ENCODE measurements at regions not wholly inside any gene's neighbourhood (a gene's known extent, or its start where the extent isn't known, plus 50 kb on each side); places are given as distances from the start of the nearest gene placed in this dataset.

DNA sequence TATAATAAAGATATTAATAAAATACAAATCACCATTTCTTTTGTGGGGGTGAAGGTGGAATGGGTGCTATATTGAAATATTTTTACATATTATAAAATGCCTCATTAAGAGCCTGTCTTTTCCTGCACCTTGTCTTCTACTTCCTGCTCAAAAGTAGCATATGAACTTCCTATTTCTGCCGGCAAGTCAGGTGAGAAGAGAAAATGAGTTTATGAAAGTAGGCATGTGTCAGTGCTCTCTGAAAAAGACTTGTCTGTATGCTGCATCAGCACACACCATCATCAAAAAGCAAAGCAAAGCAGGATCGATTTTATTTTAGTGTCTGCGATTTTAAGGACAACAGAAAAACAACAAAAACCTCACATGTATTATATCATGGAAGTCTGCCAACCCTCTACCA is 114.2 kb downstream of the RAP2A start:
- Histone ChIP-seq H3K27ac (no peak overlapping the region), H3K36me3 (no peaks in the 10 kb centered on the region), H3K4me3 (no peak overlapping the region), H3K4me1 (ENCODE audit: insufficient read depth) (no peaks in the 10 kb centered on the region), H3K27me3 (no peaks in the 10 kb centered on the region), H3K9me3 (no peaks in the 10 kb centered on the region)
- DNase-seq, result no peak
- TF ChIP-seq POLR2A (IDR thresholded peaks at IDR 0.05) (no peak), EP300 (IDR thresholded peaks at IDR 0.05) (no peak)
- TF ChIP-seq, protein P1, sequence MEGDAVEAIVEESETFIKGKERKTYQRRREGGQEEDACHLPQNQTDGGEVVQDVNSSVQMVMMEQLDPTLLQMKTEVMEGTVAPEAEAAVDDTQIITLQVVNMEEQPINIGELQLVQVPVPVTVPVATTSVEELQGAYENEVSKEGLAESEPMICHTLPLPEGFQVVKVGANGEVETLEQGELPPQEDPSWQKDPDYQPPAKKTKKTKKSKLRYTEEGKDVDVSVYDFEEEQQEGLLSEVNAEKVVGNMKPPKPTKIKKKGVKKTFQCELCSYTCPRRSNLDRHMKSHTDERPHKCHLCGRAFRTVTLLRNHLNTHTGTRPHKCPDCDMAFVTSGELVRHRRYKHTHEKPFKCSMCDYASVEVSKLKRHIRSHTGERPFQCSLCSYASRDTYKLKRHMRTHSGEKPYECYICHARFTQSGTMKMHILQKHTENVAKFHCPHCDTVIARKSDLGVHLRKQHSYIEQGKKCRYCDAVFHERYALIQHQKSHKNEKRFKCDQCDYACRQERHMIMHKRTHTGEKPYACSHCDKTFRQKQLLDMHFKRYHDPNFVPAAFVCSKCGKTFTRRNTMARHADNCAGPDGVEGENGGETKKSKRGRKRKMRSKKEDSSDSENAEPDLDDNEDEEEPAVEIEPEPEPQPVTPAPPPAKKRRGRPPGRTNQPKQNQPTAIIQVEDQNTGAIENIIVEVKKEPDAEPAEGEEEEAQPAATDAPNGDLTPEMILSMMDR (IDR thresholded peaks at IDR 0.05), result no peak
- 7 to 17% (median 15%) methylated on average over 3 of the region's 3 CpGs for WGBS, 3 donors
- intact Hi-C loops (cut with DNase I), result no loop called here

DNA sequence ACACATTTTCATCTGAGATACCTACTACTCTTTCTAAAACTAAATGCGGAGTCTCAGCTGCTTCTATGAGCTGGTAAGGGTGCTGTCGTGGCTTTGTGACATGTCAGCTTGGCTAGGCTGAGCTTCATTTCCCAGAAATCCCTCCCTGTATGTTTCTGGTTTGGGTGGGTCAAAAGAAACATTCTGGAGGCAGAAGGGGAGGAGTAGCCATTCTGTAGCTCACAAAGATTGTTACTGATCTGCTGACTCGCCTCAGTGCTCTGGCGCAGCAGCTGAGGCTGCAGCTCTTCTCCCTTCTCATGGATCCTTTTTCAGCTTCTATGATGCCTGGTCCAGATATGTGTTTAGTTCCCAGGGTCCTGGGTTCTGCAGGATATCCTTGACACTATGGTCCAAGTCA is 114.7 kb downstream of the RAP2A start:
- Histone ChIP-seq H3K4me3 (no peak overlapping the region), H3K9me3 (no peaks in the 10 kb centered on the region), H3K27ac (no peak overlapping the region), H3K4me1 (ENCODE audit: insufficient read depth) (no peaks in the 10 kb centered on the region), H3K36me3 (no peaks in the 10 kb centered on the region), H3K27me3 (no peaks in the 10 kb centered on the region)
- intact Hi-C loops (cut with DNase I), result no loop called here
- WGBS, 3 donors, result 55 to 57% (median 56%) methylated on average over 4 of the region's 4 CpGs
- no peak for DNase-seq
- no peak for TF ChIP-seq POLR2A (IDR thresholded peaks at IDR 0.05)
- TF ChIP-seq, protein P1 (IDR thresholded peaks at IDR 0.05), result no peak
- no peak for TF ChIP-seq EP300 (IDR thresholded peaks at IDR 0.05)

DNA sequence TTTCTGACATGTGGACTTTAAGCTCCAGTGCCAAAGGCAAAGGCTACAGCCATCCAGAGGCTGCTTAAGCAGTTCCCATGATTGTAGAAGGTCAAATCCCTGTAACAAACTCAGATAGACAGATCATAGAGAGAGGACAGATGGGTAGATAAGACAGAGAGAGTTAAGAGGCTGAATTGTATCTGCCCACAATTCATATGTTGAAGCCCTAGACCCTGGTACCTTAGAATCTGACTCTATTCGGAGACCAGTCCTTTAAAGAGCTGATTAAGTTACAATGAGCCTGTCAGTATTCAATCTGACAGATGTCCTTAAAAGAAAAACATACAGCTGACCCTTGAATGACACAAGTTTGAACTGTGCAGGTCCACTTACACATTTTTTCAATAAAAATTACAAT is 115.2 kb downstream of the RAP2A start:
- WGBS, 3 donors, result 74 to 82% (median 76%) methylated on average over 1 of the region's 1 CpG
- H3K4me1 ChIP-seq (ENCODE audit: insufficient read depth), result no peaks in the 10 kb centered on the region
- no peak for DNase-seq
- TF ChIP-seq EP300 (IDR thresholded peaks at IDR 0.05) (no peak), POLR2A (IDR thresholded peaks at IDR 0.05) (no peak)
- TF ChIP-seq, protein P1 (IDR thresholded peaks at IDR 0.05), result no peak
- no peak overlapping the region for H3K4me3 ChIP-seq
- intact Hi-C loops (cut with DNase I), result no loop called here
- no peak overlapping the region for H3K27ac ChIP-seq
- no peaks in the 10 kb centered on the region for H3K9me3 ChIP-seq
- no peaks in the 10 kb centered on the region for H3K27me3 ChIP-seq
- H3K36me3 ChIP-seq, result no peaks in the 10 kb centered on the region

DNA sequence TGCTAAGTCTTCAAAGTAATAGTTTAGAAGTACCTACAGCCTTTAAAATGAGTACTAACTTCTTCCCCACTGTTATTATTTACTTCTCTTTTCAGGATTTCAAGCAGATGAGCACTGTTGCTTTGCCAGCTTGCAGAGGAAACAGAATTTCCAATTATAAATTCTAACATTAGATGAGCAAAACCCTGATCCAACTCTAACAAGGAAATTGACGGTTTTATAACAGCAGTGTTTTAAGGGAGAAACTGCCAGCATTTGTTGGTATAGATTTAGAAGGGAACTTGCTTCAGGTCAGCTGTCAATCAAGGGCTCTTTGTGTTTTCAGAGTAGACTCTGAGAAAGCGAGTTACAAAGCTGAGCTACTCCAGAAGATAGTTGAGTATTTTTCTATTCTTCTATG is 120.5 kb downstream of the RAP2A start:
- Histone ChIP-seq H3K4me1 (ENCODE audit: insufficient read depth) (no peaks in the 10 kb centered on the region), H3K4me3 (no peak overlapping the region), H3K27me3 (no peaks in the 10 kb centered on the region), H3K9me3 (no peaks in the 10 kb centered on the region), H3K27ac (no peak overlapping the region), H3K36me3 (no peaks in the 10 kb centered on the region)
- intact Hi-C loops (cut with DNase I), result no loop called here
- WGBS, 3 donors, result 71 to 81% (median 77%) methylated on average over 2 of the region's 2 CpGs
- TF ChIP-seq EP300 (IDR thresholded peaks at IDR 0.05) (no peak), POLR2A (IDR thresholded peaks at IDR 0.05) (no peak)
- TF ChIP-seq, protein P1 (IDR thresholded peaks at IDR 0.05), result no peak
- no peak for DNase-seq

DNA sequence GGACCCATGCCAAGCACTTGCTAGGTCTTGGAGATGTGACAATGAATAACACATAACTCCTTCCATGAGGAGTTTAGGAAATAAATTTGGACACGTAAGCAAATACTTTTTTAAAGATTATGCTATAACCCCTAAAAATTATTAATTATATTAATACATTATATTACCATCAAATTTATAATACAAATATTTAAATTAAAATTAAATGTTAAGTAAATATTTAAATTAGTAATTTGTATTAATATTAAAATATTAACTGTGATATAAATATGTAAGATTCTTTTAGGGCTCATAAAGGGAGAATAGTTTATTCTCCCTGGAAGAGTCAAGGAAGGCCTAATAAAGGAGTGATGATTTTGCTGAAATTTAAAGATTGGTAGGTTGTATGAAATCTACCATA is 121.1 kb downstream of the RAP2A start:
- H3K4me1 ChIP-seq (ENCODE audit: insufficient read depth), result no peaks in the 10 kb centered on the region
- WGBS, 3 donors, result 94 to 97% (median 97%) methylated on average over 1 of the region's 1 CpG
- no peak for DNase-seq
- no peak for TF ChIP-seq EP300 (IDR thresholded peaks at IDR 0.05)
- H3K27me3 ChIP-seq, result no peaks in the 10 kb centered on the region
- no peak overlapping the region for H3K4me3 ChIP-seq
- H3K36me3 ChIP-seq, result no peaks in the 10 kb centered on the region
- intact Hi-C loops (cut with DNase I), result no loop called here
- H3K27ac ChIP-seq, result no peak overlapping the region
- no peaks in the 10 kb centered on the region for H3K9me3 ChIP-seq
